Transverse colon (tissue), 4 donors: ENCODE measurements at regions not wholly inside any gene's neighbourhood (a gene's known extent, or its start where the extent isn't known, plus 50 kb on each side); places are given as distances from the start of the nearest gene placed in this dataset.

Experiments used
- DNase-seq: peaks from one replicate; pipeline ENCODE4 v3.0.0-alpha.2; 2019
- H3K27ac ChIP-seq, 4 donors: fragments of 200-600 bp; sonication (generic); 2 replicates each; pipeline ENCODE4 v1.5.1; 2016 to 2018; ENCODE audit warnings: inconsistent platforms in 4 of 4
- H3K27me3 ChIP-seq: fragments of 200-600 bp; sonication (generic); 2 replicates; pipeline ENCODE4 v1.5.1; 2017; ENCODE audit warnings: inconsistent platforms
- H3K36me3 ChIP-seq, 4 donors: fragments of 200-600 bp; sonication (generic); 2 replicates each; pipeline ENCODE4 v1.5.1; 2017 to 2019; ENCODE audit warnings: inconsistent platforms in 4 of 4
- H3K4me1 ChIP-seq, 4 donors: fragments of 200-600 bp; sonication (generic); 2 replicates each; pipeline ENCODE4 v1.5.1; 2017 to 2020; ENCODE audit warnings: inconsistent platforms in 4 of 4
- H3K4me3 ChIP-seq, 4 donors: fragments of 200-600 bp; sonication (generic); 1 replicate in 1 of 4; 2 replicates in 3 of 4; pipeline versions ENCODE4 v1.5.1 to v1.6.1; 2017 to 2019; ENCODE audit warnings: inconsistent platforms in 4 of 4
- H3K9me3 ChIP-seq, 2 donors: fragments of 200-600 bp; sonication (generic); 2 replicates each; pipeline ENCODE4 v1.5.1; 2017 to 2019; ENCODE audit warnings: inconsistent platforms in 2 of 2
- CTCF ChIP-seq, 5 experiments: fragments of 200-600 bp in 3 of 5; fragments of 450-650 bp in 2 of 5; sonication (generic) in 3 of 5; IDR thresholded peaks; 1 replicate in 2 of 5; 2 replicates in 3 of 5; pipeline ENCODE4 v1.5.1; 2016 to 2017; ENCODE audit warnings: antibody characterized with exemption in 5 of 5, inconsistent platforms in 3 of 5, mild to moderate bottlenecking in 2 of 5, moderate library complexity in 1 of 5
- EP300 ChIP-seq: sonication (generic); formaldehyde crosslinking; IDR thresholded peaks from one replicate; pipeline ENCODE4 v1.6.1; 2017; ENCODE audit warnings: antibody characterized with exemption, low read depth
- POLR2A ChIP-seq: fragments of 450-650 bp; IDR thresholded peaks from one replicate; pipeline ENCODE4 v1.6.1; 2016; ENCODE audit warnings: antibody characterized with exemption, mild to moderate bottlenecking, moderate library complexity
- POLR2AphosphoS5 ChIP-seq, 3 donors: sonication (generic); formaldehyde crosslinking; IDR thresholded peaks; one replicate each; pipeline ENCODE4 v1.6.1; 2016; ENCODE audit warnings: antibody characterized with exemption in 3 of 3
- WGBS, 2 donors: methylation state at CpG; one replicate each; pipeline ENCODE4 v1.1.5; 2018; ENCODE audit warnings: low coverage in 1 of 2; 5-methylcytosine and 5-hydroxymethylcytosine counted together
- in situ Hi-C, 4 donors: fragments of 200-750 bp; cut with MboI; loops; one replicate each; pipeline versions ENCODE4 v1.15.0 to v1.15.1; 2017; ENCODE audit warnings: low sequenced_read_pairs in 3 of 4, low pct_ligation_motif_present in 1 of 4, low pct_unique_long_range_greater_than_20kb in 1 of 4
- intact Hi-C: fragments of 100-400 bp; cut with DNase I; formaldehyde crosslinking; loops from one replicate; pipeline ENCODE4 v1.15.1; 2023; ENCODE audit warnings: low total_unique reads

DNA sequence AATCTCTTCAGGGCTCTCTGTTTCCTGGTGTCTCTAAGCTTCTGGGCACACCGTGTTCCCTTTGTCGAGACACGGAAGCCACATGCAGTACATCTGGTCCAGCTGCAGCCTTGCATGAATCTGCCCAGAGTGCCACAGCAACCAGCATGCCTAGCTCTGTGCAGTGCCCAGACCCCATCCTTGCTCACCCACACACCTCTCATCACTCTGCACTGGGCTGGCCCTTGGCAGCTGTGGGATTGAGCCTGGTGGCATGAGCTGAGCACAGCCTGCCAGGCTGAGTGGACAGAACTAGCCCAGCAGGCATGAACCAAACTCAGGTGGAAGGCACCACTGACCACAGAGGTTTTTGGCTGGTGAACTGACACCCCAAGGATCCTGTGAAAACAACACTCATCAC is 279.9 kb downstream of the ATXN7L3B start:
- intact Hi-C loops = no loop called here
- in situ Hi-C loops = loop anchor here in 1 of 4 donors (25.0 kb wide), 1 partner anchor 105 kb away; no protein-coding TSS in a partner anchor
- Histone ChIP-seq H3K36me3 (no peaks in the 10 kb centered on the region), H3K4me3 (no peak overlapping the region), H3K27me3 (no peaks in the 10 kb centered on the region), H3K9me3 (no peaks in the 10 kb centered on the region), H3K27ac (no peak overlapping the region), H3K4me1 (no peaks in the 10 kb centered on the region)
- TF ChIP-seq POLR2A (no peak), POLR2AphosphoS5 (IDR thresholded peaks at IDR 0.05) (no peak), CTCF (IDR thresholded peaks at IDR 0.05) (no peak), EP300 (no peak)
- WGBS, 2 donors = 100% methylated on average over 3 of the region's 3 CpGs; no CpG with 5 or more reads in 1 of the 2 donors
- DNase-seq = no peak

GRCh38 chr12:74818412-74818811 is 280.8 kb downstream of the ATXN7L3B start:
- TF ChIP-seq POLR2A (no peak), CTCF (IDR thresholded peaks at IDR 0.05) (no peak), EP300 (no peak), POLR2AphosphoS5 (IDR thresholded peaks at IDR 0.05) (no peak)
- Histone ChIP-seq H3K36me3 (no peaks in the 10 kb centered on the region), H3K27ac (no peak overlapping the region), H3K27me3 (no peaks in the 10 kb centered on the region), H3K4me3 (no peak overlapping the region), H3K9me3 (no peaks in the 10 kb centered on the region), H3K4me1 (no peaks in the 10 kb centered on the region)
- 42% methylated on average over 2 of the region's 2 CpGs for WGBS, 2 donors
- no peak for DNase-seq
- in situ Hi-C loops (loop anchor here in 1 of 4 donors (25.0 kb wide), 1 partner anchor 106 kb away; no protein-coding TSS in a partner anchor), intact Hi-C loops (no loop called here)

DNA sequence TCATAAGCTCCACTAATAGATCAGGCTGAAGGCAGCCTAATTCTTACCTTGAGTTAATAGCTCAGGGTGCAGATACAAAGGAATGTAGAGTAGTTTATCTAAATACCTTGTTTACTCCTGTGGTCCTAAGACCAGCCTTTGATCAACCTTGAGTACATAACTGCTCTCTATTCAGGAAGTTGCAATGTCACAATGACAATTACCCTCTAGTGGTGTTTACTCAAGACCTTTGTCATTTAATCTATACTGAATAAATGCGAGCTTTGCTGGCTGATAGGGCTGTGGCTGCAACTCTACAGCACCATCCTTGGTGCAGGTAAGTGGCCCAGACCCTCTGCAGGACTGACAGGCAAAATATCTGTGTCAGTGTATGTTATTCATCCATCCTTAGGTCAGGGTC is 282.7 kb downstream of the ATXN7L3B start:
- in situ Hi-C loops (loop anchor here in 1 of 4 donors (25.0 kb wide), 1 partner anchor 108 kb away; no protein-coding TSS in a partner anchor), intact Hi-C loops (no loop called here)
- no peaks in the 10 kb centered on the region for H3K4me1 ChIP-seq
- 76 to 88% methylated on average over 1 of the region's 1 CpG for WGBS, 2 donors
- no peak overlapping the region for H3K27ac ChIP-seq
- no peaks in the 10 kb centered on the region for H3K36me3 ChIP-seq
- no peak for DNase-seq
- no peak for TF ChIP-seq POLR2A
- TF ChIP-seq CTCF (IDR thresholded peaks at IDR 0.05) = no peak
- no peak for TF ChIP-seq POLR2AphosphoS5 (IDR thresholded peaks at IDR 0.05)
- TF ChIP-seq EP300 = no peak
- no peaks in the 10 kb centered on the region for H3K9me3 ChIP-seq
- H3K4me3 ChIP-seq = no peak overlapping the region
- H3K27me3 ChIP-seq = no peaks in the 10 kb centered on the region

- in situ Hi-C loops = no loop called here
Observed at GRCh38 chr12:74836567-74836966, 298.9 kb downstream of the ATXN7L3B start.

More at GRCh38 chr12:74836567-74836966, 298.9 kb downstream of the ATXN7L3B start:
- TF ChIP-seq POLR2A (no peak), POLR2AphosphoS5 (IDR thresholded peaks at IDR 0.05) (no peak), CTCF (IDR thresholded peaks at IDR 0.05) (no peak), EP300 (no peak)
- no peaks in the 10 kb centered on the region for H3K36me3 ChIP-seq
- H3K9me3 ChIP-seq = no peaks in the 10 kb centered on the region
- no peak for DNase-seq
- no peak overlapping the region for H3K4me3 ChIP-seq
- H3K27ac ChIP-seq = no peak overlapping the region
- H3K4me1 ChIP-seq = no peaks in the 10 kb centered on the region
- 62% methylated on average over 2 of the region's 2 CpGs; no CpG with 5 or more reads in 1 of the 2 donors for WGBS, 2 donors
- H3K27me3 ChIP-seq = no peaks in the 10 kb centered on the region
- intact Hi-C loops = no loop called here
